ENCODE measurements at regions not wholly inside any gene's neighbourhood (a gene's known extent, or its start where the extent isn't known, plus 50 kb on each side); places are given as distances from the start of the nearest gene placed in this dataset.

DNA sequence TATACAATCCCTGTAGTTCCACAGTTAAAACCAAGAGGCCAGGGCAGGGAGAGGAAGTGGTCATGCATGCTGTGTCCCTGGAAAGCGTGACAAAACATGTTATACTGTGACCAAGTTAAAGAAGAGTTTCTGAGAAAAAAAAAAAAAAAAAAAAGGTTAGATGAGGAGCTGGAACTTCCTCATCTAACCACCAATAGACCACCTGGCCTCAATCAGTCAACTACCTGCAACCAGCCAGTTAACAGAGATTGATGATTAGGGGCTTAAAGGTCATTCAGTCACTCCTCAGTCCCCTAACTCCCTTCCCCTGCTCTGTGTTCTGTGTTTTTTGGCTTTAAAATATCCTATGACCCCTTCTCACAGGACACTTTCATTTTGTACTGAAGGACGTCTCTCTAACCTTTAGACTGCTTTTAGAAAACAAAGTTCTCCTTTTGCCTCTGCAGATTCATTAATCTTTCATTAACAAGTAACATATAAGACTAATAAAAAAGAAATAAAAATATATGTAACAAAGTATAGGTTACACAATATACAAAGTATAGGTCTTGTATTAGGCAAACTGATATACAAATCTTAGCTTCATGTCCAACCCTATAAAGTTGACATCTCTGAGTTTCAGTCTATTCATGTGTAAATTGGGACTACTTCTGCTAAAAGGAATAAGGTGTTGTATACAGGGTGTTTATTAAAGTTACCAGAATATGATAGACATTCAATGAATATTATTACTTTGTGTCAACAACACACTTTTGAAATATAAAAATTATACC lies 179.1 kb upstream of the NDST4 start:
- DNase-seq = no peak
- intact Hi-C loops (cut with DNase I, micrococcal nuclease) = no loop called here
- Histone ChIP-seq H3K36me3 (ENCODE audit: low read depth) (no peaks in the 10 kb centered on the region), H3K4me1 (ENCODE audit: low read depth) (no peaks in the 10 kb centered on the region), H3K4me3 (no peak overlapping the region), H3K9me3 (no peaks in the 10 kb centered on the region)
- ATAC-seq = no peak
- no peak for TF ChIP-seq CTCF (IDR thresholded peaks at IDR 0.05)

GRCh38 chr4:115287426-115287825 lies 174.0 kb upstream of the NDST4 start:
- DNase-seq (no peak), ATAC-seq (no peak)
- TF ChIP-seq CTCF (IDR thresholded peaks at IDR 0.05) = no peak

GRCh38 chr4:115279330-115279729 lies 165.9 kb upstream of the NDST4 start:
- DNase-seq = no peak
- no peak for ATAC-seq
- Histone ChIP-seq H3K4me1 (ENCODE audit: low read depth) (no peaks in the 10 kb centered on the region), H3K36me3 (ENCODE audit: low read depth) (no peaks in the 10 kb centered on the region), H3K4me3 (no peak overlapping the region), H3K9me3 (no peaks in the 10 kb centered on the region)
- TF ChIP-seq CTCF (IDR thresholded peaks at IDR 0.05) = no peak
- intact Hi-C loops (cut with DNase I, micrococcal nuclease) = no loop called here

More at GRCh38 chr4:115287426-115287825, 174.0 kb upstream of the NDST4 start:
- H3K4me3 ChIP-seq = no peak overlapping the region
- H3K36me3 ChIP-seq (ENCODE audit: low read depth) = no peaks in the 10 kb centered on the region
- no peaks in the 10 kb centered on the region for H3K4me1 ChIP-seq (ENCODE audit: low read depth)
- intact Hi-C loops (cut with DNase I, micrococcal nuclease) = no loop called here
- no peaks in the 10 kb centered on the region for H3K9me3 ChIP-seq

DNA sequence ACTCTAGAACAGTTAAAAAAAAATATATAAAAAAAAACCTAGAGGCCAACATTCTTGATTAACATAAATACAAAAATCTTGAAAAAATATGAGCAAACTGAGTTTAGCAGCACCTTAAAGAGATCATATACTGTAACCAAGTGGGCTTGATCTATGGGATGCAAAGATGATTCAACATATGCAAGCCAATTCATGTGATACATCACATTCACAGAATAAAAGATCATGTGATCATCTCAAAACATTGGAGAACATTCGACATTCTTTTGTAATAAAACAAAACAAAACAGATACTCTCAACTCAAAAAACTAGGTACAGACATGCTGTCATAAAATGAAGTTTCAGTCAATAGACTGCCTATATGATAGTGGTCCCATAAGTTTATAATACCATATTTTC lies 165.4 kb upstream of the NDST4 start:
- ATAC-seq (no peak), DNase-seq (no peak)
- Histone ChIP-seq H3K36me3 (ENCODE audit: low read depth) (no peaks in the 10 kb centered on the region), H3K4me3 (no peak overlapping the region), H3K9me3 (no peaks in the 10 kb centered on the region), H3K4me1 (ENCODE audit: low read depth) (no peaks in the 10 kb centered on the region)
- TF ChIP-seq CTCF (IDR thresholded peaks at IDR 0.05) = no peak
- intact Hi-C loops (cut with DNase I, micrococcal nuclease) = no loop called here

GRCh38 chr4:115275615-115276014 lies 162.2 kb upstream of the NDST4 start:
- Histone ChIP-seq H3K9me3 (no peaks in the 10 kb centered on the region), H3K4me1 (ENCODE audit: low read depth) (no peaks in the 10 kb centered on the region), H3K4me3 (no peak overlapping the region), H3K36me3 (ENCODE audit: low read depth) (no peaks in the 10 kb centered on the region)
- intact Hi-C loops (cut with DNase I, micrococcal nuclease) = no loop called here
- DNase-seq (no peak), ATAC-seq (no peak)
- TF ChIP-seq CTCF (IDR thresholded peaks at IDR 0.05) = no peak

Measured in mucosa of descending colon (tissue), 3 donors.